HepG2 (cell line): ENCODE measurements at regions not wholly inside any gene's neighbourhood (a gene's known extent, or its start where the extent isn't known, plus 50 kb on each side); places are given as distances from the start of the nearest gene placed in this dataset.

Source experiments
- ATAC-seq: fragments of 200-7000 bp; cut with Tn5 transposase; 3 replicates; pipeline ENCODE4 v1.9.1; 2020; ENCODE audit warnings: mild to moderate bottlenecking, moderate library complexity
- BruUV-seq: library from RNA; stranded (reverse); fragments of 400-500 nt; replicated peaks from 2 replicates; lab custom pipeline; 2021; lab: Mats Ljungman, UMichigan
- CTCF ChIA-PET: fragments of 300-600 bp; formaldehyde crosslinking; extraction: SDS; loops from one replicate; lab custom pipeline; 2021; ENCODE audit warnings: low total read pairs, inconsistent platforms, low intra/inter-chr PET ratio; lab: Yijun Ruan, JAX
- POLR2A ChIA-PET: fragments of 350-600 bp; sonication (Branson Sonifier 250); formaldehyde crosslinking; loops from one replicate; lab custom pipeline; 2020; ENCODE audit warnings: antibody characterized with exemption, inconsistent platforms; lab: Yijun Ruan, JAX
- DNase-seq: peaks from one replicate; pipeline ENCODE4 v3.0.0-alpha.2; 2015; ENCODE audit warnings: low spot score
- FAIRE-seq: peaks from 3 replicates; lab custom pipeline; 2011; peaks lifted over from hg19 to GRCh38; lab: Jason Lieb, UNC
- H2AFZ ChIP-seq: one replicate; pipeline ENCODE4 v1.6.1; 2011; ENCODE audit warnings: low read length, inconsistent platforms
- H3K27ac ChIP-seq: fragments of 300-600 bp; 3 replicates; pipeline ENCODE4 v1.8.0; 2011; ENCODE audit warnings: mixed run types, mild to moderate bottlenecking, mixed read lengths, low read length, inconsistent platforms; ENCODE audit not compliant: insufficient read depth; ENCODE audit errors: extremely low read length
- H3K27me3 ChIP-seq, 2 experiments: fragments of 200-600 bp in 1 of 2; 2 replicates in 1 of 2; 3 replicates in 1 of 2; pipeline versions ENCODE4 v1.6.0 to v1.8.0; 2011; ENCODE audit warnings: low read length in 2 of 2, mild to moderate bottlenecking in 2 of 2, moderate library complexity in 2 of 2, inconsistent platforms in 1 of 2; ENCODE audit not compliant: insufficient read depth in 2 of 2, control insufficient read depth in 1 of 2
- H3K36me3 ChIP-seq, 2 experiments: fragments of 200-600 bp in 1 of 2; replicated peaks in 1 of 2; 2 replicates in 1 of 2; 3 replicates in 1 of 2; pipeline versions ENCODE4 v1.5.1 to v1.8.0; 2011; ENCODE audit warnings: low read length in 2 of 2, inconsistent platforms in 1 of 2; ENCODE audit not compliant: insufficient read depth in 2 of 2, control insufficient read depth in 1 of 2
- H3K4me1 ChIP-seq: 2 replicates; pipeline ENCODE4 v1.5.1; 2012; ENCODE audit warnings: low read length, inconsistent platforms; ENCODE audit not compliant: insufficient read depth
- H3K4me2 ChIP-seq: 2 replicates; pipeline ENCODE4 v1.6.0; 2011; ENCODE audit warnings: low read depth, low read length, inconsistent platforms
- H3K4me3 ChIP-seq, 3 experiments: fragments of 200-600 bp in 1 of 3; sonication (generic), shearing (Covaris generic) in 1 of 3; replicated peaks in 1 of 3; 2 replicates each; pipeline ENCODE4 v1.5.1; 2011 to 2016; ENCODE audit warnings: low read length in 3 of 3, inconsistent platforms in 2 of 3, low read depth in 2 of 3, mild to moderate bottlenecking in 2 of 3, control low read depth in 1 of 3, mixed read lengths in 1 of 3; ENCODE audit not compliant: insufficient read depth in 1 of 3
- H3K79me2 ChIP-seq: one replicate; pipeline ENCODE4 v1.6.1; 2011; ENCODE audit warnings: low read length, inconsistent platforms; ENCODE audit not compliant: insufficient read depth
- H3K9ac ChIP-seq: 2 replicates; pipeline ENCODE4 v1.6.0; 2011; ENCODE audit warnings: mild to moderate bottlenecking, low read depth, low read length, inconsistent platforms; ENCODE audit not compliant: insufficient read depth
- H3K9me3 ChIP-seq: 2 replicates; pipeline ENCODE4 v1.5.1; 2012; ENCODE audit warnings: mild to moderate bottlenecking, low read length
- H4K20me1 ChIP-seq: 2 replicates; pipeline ENCODE4 v1.6.0; 2011; ENCODE audit warnings: inconsistent platforms, mild to moderate bottlenecking, low read length, moderate library complexity; ENCODE audit not compliant: insufficient read depth
- CBX2 ChIP-seq, 2 experiments: fragments of 200-600 bp in 1 of 2; sonication (generic); formaldehyde crosslinking in 1 of 2; IDR thresholded peaks; 2 replicates each; pipeline versions ENCODE4 v1.7.0 to v1.8.1; 2018 to 2022; ENCODE audit warnings: low read depth in 2 of 2, low read length in 1 of 2, mild to moderate bottlenecking in 1 of 2, missing genetic modification reagents in 1 of 2
- CENPBD1 ChIP-seq: sonication (generic); formaldehyde crosslinking; IDR thresholded peaks from 2 replicates; pipeline ENCODE4 v1.8.0; 2022; ENCODE audit warnings: missing genetic modification reagents, low read depth, mild to moderate bottlenecking, borderline replicate concordance
- RFXANK ChIP-seq: IDR thresholded peaks from 2 replicates; pipeline ENCODE4 v1.6.1; 2016
- ZFP90 ChIP-seq: sonication (generic); formaldehyde crosslinking; IDR thresholded peaks from 2 replicates; pipeline ENCODE4 v1.8.0; 2022; ENCODE audit warnings: missing genetic modification reagents, mild to moderate bottlenecking, inconsistent platforms, borderline replicate concordance
- ZNF260 ChIP-seq: sonication (generic); formaldehyde crosslinking; IDR thresholded peaks from 2 replicates; pipeline ENCODE4 v1.4.0; 2020; ENCODE audit warnings: missing genetic modification reagents, low read depth, mild to moderate bottlenecking, borderline replicate concordance
- ZNF354B ChIP-seq: sonication (generic); formaldehyde crosslinking; IDR thresholded peaks from 2 replicates; pipeline ENCODE4 v1.8.0; 2022; ENCODE audit warnings: mild to moderate bottlenecking, missing genetic modification reagents
- ZNF597 ChIP-seq: sonication (generic); formaldehyde crosslinking; IDR thresholded peaks from 2 replicates; pipeline ENCODE4 v1.5.0; 2020; ENCODE audit warnings: missing genetic modification reagents
- ZNF674 ChIP-seq: sonication (generic); formaldehyde crosslinking; IDR thresholded peaks from 2 replicates; pipeline ENCODE4 v1.5.0; 2020; ENCODE audit warnings: low read depth, mild to moderate bottlenecking, missing genetic modification reagents
- ZUFSP ChIP-seq: sonication (generic); formaldehyde crosslinking; IDR thresholded peaks from 2 replicates; pipeline ENCODE4 v1.9.0; 2021; ENCODE audit warnings: missing genetic modification reagents, mild to moderate bottlenecking, borderline replicate concordance
- WGBS: methylation state at CpG from one replicate; pipeline ENCODE4 v1.1.6; 2017; ENCODE audit warnings: low lambda C conversion rate; 5-methylcytosine and 5-hydroxymethylcytosine counted together
- in situ Hi-C: cut with HindIII; loops from 2 replicates; pipeline ENCODE4 v1.10.0; 2017; ENCODE audit warnings: low pct_unique_long_range_greater_than_20kb; ENCODE audit not compliant: extremely low pct_ligation_motif_present
- intact Hi-C: fragments of 100-400 bp; cut with micrococcal nuclease; formaldehyde crosslinking; loops from one replicate; pipeline ENCODE4 v1.10.0; 2022; ENCODE audit not compliant: unreplicated experiment
- TF ChIP-seq, protein P1 (sequence below): IDR thresholded peaks from 2 replicates; pipeline ENCODE4 v1.6.1; 2018; ENCODE audit warnings: missing genetic modification reagents
- TF ChIP-seq, protein P2 (sequence below): sonication (generic); formaldehyde crosslinking; IDR thresholded peaks from 2 replicates; pipeline ENCODE4 v1.4.0; 2020; ENCODE audit warnings: missing genetic modification reagents
- TF ChIP-seq, protein P3 (sequence below): sonication (generic); formaldehyde crosslinking; IDR thresholded peaks from 2 replicates; pipeline ENCODE4 v1.8.1; 2023; ENCODE audit warnings: missing genetic modification reagents, mild to moderate bottlenecking, borderline replicate concordance
- TF ChIP-seq, protein P4 (sequence below): sonication (generic); formaldehyde crosslinking; conservative IDR thresholded peaks from 2 replicates; pipeline ENCODE4 v1.8.0; 2022; ENCODE audit warnings: missing genetic modification reagents
- TF ChIP-seq, protein P5 (sequence below): sonication (generic); formaldehyde crosslinking; IDR thresholded peaks from 2 replicates; pipeline ENCODE4 v1.9.0; 2021; ENCODE audit warnings: missing genetic modification reagents, borderline replicate concordance

DNA sequence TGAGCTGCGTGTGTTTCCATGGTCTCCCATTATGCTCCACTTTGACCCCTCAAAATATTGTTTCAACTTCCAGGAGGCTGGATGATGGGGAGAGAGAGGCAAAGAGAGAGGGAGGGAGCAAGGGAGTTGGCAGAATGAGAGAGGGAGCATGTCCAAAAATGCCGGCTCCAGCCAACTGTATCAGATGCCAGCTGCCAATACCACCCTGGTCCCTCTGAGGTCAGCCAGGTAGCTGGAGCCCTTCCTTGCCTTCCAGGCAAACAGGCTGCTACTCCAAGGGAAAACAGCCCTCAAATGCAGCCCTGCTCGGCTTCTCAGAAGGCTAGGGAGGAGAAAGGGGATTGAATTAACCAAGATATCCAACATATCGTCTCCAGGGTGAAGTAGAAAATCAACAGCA is 440.0 kb downstream of the TSHZ3 start:
- WGBS = 41% methylated on average over 4 of the region's 4 CpGs
- ChIA-PET POLR2A (no interaction called here), CTCF (no interaction called here)
- intact Hi-C loops (no loop called here), in situ Hi-C loops (no loop called here)
- no peak for DNase-seq
- ATAC-seq = no peak
- Histone ChIP-seq H3K4me2 (no peak overlapping the region), H3K9me3 (peaks cover 81% of the 10 kb centered on the region), H3K79me2 (no peaks in the 10 kb centered on the region), H3K9ac (no peak overlapping the region), H3K4me3 (no peak overlapping the region), H3K27ac (no peak overlapping the region), H3K4me1 (no peaks in the 10 kb centered on the region), H4K20me1 (no peaks in the 10 kb centered on the region), H3K36me3 (no peaks in the 10 kb centered on the region), H2AFZ (no peak overlapping the region), H3K27me3 (no peaks in the 10 kb centered on the region)
- BruUV-seq = no TSS peak
- FAIRE-seq = no peak
- TF ChIP-seq, protein P1, sequence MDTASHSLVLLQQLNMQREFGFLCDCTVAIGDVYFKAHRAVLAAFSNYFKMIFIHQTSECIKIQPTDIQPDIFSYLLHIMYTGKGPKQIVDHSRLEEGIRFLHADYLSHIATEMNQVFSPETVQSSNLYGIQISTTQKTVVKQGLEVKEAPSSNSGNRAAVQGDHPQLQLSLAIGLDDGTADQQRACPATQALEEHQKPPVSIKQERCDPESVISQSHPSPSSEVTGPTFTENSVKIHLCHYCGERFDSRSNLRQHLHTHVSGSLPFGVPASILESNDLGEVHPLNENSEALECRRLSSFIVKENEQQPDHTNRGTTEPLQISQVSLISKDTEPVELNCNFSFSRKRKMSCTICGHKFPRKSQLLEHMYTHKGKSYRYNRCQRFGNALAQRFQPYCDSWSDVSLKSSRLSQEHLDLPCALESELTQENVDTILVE (CRISPR knock-in tag) = no peak
- TF ChIP-seq ZFP90 (CRISPR knock-in tag) (no peak), CENPBD1 (CRISPR knock-in tag) (no peak), ZNF354B (CRISPR knock-in tag) (no peak), ZNF674 (CRISPR knock-in tag) (no peak), RFXANK (CRISPR knock-in tag) (no peak), CBX2 (IDR thresholded peaks at IDR 0.05; ENCODE audit: low read depth, low read length) (no peak), CBX2 (CRISPR knock-in tag; IDR thresholded peaks at IDR 0.05; ENCODE audit: low read depth) (no peak), ZNF597 (CRISPR knock-in tag) (no peak), ZUFSP (CRISPR knock-in tag) (no peak), ZNF260 (no peak)
- TF ChIP-seq, protein P2, sequence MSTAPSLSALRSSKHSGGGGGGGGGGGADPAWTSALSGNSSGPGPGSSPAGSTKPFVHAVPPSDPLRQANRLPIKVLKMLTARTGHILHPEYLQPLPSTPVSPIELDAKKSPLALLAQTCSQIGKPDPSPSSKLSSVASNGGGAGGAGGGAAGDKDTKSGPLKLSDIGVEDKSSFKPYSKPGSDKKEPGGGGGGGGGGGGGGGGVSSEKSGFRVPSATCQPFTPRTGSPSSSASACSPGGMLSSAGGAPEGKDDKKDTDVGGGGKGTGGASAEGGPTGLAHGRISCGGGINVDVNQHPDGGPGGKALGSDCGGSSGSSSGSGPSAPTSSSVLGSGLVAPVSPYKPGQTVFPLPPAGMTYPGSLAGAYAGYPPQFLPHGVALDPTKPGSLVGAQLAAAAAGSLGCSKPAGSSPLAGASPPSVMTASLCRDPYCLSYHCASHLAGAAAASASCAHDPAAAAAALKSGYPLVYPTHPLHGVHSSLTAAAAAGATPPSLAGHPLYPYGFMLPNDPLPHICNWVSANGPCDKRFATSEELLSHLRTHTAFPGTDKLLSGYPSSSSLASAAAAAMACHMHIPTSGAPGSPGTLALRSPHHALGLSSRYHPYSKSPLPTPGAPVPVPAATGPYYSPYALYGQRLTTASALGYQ (CRISPR knock-in tag) = no peak
- TF ChIP-seq, protein P3, sequence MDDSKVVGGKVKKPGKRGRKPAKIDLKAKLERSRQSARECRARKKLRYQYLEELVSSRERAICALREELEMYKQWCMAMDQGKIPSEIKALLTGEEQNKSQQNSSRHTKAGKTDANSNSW (CRISPR knock-in tag) = no peak
- TF ChIP-seq, protein P4, sequence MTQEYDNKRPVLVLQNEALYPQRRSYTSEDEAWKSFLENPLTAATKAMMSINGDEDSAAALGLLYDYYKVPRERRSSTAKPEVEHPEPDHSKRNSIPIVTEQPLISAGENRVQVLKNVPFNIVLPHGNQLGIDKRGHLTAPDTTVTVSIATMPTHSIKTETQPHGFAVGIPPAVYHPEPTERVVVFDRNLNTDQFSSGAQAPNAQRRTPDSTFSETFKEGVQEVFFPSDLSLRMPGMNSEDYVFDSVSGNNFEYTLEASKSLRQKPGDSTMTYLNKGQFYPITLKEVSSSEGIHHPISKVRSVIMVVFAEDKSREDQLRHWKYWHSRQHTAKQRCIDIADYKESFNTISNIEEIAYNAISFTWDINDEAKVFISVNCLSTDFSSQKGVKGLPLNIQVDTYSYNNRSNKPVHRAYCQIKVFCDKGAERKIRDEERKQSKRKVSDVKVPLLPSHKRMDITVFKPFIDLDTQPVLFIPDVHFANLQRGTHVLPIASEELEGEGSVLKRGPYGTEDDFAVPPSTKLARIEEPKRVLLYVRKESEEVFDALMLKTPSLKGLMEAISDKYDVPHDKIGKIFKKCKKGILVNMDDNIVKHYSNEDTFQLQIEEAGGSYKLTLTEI (CRISPR knock-in tag) = no peak
- TF ChIP-seq, protein P5, sequence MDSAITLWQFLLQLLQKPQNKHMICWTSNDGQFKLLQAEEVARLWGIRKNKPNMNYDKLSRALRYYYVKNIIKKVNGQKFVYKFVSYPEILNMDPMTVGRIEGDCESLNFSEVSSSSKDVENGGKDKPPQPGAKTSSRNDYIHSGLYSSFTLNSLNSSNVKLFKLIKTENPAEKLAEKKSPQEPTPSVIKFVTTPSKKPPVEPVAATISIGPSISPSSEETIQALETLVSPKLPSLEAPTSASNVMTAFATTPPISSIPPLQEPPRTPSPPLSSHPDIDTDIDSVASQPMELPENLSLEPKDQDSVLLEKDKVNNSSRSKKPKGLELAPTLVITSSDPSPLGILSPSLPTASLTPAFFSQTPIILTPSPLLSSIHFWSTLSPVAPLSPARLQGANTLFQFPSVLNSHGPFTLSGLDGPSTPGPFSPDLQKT = no peak
